HG03280 (cell line): ENCODE measurements at regions not wholly inside any gene's neighbourhood (a gene's known extent, or its start where the extent isn't known, plus 50 kb on each side); places are given as distances from the start of the nearest gene placed in this dataset.
"Not testable (repeated sequence)": the region's sequence is repeated elsewhere in the genome, so short reads cannot be mapped to it uniquely, and the experiment has no call there.

Source experiments
- ATAC-seq: cut with Tn5 transposase; IDR thresholded peaks from one replicate; pipeline ENCODE4 v1.9.1; 2021; ENCODE audit warnings: mild to moderate bottlenecking, moderate library complexity; ENCODE audit not compliant: unreplicated experiment

DNA sequence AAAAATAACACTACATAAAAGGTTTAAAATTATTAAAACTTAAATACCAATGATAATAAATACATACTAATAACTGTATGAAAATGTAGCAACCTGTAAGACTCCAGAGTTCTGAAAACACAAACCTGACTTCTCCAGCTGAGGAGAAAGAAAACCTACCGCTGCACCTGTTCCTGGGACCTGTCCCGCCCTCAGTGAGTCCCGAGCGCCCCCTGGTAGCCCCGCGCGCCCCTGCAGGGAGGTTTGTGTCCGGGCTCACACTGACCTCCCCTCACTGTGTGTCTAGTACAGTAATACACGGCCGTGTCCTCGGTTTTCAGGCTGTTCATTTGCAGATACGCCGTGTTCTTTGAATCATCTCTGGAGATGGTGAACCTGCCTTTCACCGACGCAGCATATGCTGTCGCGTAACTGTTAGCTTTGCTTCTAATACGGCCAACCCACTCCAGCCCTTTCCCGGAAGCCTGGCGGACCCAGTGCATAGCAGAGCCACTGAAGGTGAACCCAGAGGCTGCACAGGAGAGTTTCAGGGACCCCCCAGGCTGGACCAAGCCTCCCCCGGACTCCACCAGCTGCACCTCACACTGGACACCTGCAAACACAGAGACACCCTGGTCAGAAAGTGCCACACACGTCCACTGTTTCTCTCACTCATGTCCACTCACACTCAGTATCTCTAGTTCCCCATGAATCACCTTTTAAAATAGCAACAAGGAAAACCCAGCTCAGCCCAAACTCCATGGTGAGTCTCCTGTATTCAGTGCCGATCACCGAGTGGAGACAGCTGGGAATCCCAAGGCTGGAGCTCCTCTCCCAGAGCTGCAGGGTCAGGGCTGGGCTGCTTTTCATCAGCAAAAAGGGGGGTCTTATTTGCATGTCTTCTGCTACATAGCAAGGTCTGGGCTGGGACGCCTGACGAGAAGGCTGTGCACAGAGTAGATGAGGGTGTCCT is 1276.3 kb downstream of the TMEM121 start:
- no peak for ATAC-seq

DNA sequence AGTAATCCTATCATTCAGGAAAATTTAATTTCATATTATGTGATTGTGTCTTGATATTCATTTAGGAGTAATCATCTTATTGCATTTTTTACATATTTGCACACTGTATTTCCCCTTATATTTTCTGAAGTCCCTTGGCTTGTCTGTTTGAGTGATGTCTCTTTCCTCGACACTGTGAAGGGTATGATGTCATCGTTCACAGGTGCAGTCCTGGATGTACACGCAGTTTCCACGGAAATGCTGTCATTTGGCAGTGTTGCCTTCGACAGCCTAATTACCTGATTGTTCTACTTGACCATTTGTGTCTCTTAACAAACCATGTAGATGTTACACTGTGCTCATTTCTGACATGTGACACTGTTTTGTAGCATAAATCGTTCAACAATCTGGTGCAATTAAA is 1277.0 kb downstream of the TMEM121 start:
- ATAC-seq = no peak

DNA sequence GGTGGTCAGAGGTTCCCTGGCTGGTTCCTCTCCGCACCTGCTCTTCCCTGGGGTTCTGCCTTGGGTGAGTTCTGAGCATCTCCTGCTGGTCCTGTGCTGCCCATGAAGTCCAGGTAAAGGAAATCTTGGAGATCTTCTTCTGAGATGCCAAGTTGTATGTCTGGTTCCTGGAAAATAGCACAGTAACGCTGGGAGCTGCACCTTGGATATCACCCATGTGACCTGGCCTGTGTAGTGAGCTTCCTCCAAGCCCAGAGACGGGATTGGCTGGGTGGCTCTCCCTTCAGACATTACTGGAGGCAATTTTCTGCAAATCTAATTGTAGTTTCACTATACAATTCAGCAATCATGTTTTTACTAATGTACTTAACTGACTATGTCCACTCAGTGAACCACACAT is 1281.1 kb downstream of the TMEM121 start:
- ATAC-seq = no peak

DNA sequence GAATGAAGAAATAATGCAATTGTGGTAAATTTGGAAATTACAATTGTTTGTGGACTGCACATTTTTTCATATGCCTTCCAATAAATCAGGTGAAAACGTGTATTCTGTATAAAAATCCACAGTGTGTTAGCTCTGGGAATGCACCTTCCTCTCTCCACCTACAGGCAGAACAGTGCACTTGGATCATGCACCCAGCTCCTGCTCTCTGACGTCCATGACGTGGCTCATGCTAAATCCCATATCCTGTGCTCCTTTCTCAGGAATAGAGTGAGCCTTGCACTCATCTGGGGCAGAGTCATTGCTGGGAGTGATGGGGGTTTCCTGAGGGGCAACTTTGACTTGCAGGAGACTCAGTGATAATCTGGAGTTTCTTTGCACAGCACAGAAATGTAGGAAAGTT is 1282.1 kb downstream of the TMEM121 start:
- no peak for ATAC-seq

DNA sequence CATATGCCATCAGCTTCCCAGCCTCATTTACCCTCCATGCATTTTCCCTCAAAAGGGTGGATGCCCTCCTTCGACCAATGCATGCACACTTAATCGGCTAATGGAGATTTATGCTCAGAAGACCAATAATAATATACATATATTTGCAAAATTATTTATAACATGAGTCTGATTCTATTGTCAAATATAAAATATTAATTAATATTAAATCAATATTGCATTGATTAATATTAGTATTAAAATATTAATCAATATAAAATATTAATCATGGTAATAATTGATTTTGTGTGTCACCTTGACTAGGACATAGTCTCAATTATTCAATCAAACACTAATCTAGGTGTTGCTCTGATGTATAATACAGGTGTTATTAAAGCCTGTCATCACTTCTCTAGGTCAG is 1282.5 kb downstream of the TMEM121 start:
- no peak for ATAC-seq

DNA sequence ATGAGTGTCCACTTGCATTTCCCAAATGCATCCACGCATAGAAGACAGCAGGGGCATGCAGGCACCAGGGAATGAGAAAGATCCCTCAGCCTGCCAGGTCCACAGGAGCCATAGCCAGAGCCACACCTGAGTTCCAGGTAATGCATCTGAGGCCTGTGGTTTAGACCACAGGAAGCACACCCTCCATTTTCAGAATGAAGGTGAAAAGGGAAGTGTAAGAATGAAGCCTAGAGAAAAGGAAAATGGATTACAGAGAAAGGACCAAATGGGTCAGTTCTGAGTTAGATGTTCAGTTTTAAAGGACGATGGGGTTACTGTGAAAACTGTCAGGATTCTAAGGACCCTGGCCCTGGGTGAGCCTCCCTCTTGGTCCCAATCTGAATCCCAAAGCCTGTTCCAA is 1283.2 kb downstream of the TMEM121 start:
- no peak for ATAC-seq

DNA sequence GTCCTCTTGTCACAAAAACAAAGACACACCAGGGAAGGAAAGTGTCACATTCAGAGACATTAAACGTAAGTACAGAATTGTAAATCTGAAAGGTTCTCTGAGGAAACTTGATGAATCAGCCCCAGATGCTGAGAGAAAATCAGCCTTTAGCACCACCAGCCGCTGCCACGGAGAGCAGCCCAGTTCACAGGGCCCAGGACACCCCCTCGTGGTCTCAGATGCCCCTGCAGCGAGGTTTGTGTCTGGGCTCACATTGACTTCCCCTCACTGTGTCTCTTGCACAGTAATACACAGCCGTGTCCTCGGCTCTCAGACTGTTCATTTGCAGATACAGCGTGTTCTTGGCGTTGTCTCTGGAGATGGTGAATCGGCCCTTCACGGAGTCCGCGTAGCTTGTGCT is 1283.8 kb downstream of the TMEM121 start:
- ATAC-seq = not testable (repeated sequence)

DNA sequence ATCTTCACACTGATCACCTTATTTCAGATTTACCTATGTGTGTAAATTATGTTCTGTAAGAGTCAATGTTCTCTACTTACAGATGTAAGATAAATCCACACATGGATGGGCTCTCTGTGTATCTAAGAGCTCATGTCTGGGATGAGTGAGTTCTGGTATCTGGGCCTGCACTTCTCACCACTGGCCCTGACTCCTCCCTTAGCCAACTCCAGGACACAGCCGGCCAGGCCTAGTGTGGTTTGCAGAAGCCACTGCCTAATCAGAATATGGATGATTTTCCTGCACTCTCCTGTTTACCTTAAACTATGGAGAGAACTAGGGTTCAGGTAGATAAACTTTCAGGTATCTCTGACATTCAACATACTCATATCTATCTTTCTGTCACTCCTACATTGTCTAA is 1284.8 kb downstream of the TMEM121 start:
- no peak for ATAC-seq

DNA sequence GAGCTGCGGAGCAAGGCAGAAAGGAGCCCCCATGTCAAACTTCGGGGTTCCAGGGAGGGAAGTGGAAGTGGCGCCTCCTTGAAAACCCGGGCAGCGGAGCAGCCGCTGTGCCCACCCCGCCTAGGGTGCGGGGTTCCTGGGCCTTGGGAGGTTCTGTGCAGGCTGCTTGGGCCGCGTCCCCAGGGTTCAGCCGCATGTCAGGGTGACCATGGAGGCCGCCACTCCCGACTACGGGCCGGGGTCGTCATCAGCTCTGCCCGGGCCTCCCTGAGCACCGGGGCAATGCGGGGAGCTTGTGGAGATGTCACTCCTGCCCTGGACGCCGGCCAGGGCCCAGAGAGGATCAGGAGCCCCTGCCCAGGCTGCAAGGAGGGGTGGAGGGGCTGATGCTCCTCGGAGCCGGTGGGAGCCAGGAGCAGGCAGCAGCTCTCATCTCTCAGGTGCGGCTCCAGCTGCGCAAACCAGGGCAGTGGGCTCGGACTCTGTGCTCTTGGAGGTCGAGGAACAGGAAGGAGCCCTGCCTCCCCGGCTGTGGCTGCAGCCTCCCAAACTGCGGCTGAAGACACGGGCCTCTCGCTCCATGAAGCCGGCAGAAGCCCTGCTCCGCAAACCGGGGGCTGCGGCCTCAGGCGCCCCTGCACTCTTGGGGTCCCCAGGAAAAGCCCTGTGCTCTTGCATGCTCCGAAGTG is 1286.5 kb downstream of the TMEM121 start:
- no peak for ATAC-seq

DNA sequence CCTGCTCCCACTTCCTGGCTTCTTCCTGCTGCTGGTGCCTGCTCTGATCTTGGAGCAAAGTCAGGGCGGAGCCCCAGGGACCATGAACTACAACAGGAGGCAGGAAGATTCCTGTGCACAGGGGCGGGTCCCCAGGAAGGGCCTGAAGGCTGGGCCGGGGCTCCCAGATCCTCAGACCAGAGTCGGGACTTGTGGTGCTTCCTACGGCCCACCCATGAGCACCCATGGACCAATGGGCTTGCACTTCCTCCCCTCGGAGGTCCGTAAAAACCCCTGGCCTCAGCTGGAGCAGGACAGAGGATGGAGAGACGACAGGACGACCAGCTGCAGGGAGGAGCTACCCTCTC is 1287.1 kb downstream of the TMEM121 start:
- no peak for ATAC-seq

DNA sequence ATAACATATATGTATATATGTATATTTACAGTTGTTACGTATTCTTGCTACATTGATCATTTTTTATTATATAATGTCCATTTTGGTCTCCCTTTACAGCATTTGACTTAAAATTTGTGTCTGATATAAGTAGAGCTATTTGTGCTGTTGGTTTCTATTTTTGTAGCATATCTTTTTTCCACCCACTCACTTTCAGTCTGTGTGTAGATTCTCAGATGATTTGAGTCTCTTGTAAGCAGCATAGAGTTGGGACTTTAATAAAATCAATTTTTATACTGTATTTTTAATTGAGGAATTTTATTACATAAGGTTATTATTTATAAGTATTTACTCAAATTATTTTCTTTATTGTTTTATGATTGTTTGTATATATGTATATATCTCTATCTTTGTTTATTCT is 1293.7 kb downstream of the TMEM121 start:
- no peak for ATAC-seq

DNA sequence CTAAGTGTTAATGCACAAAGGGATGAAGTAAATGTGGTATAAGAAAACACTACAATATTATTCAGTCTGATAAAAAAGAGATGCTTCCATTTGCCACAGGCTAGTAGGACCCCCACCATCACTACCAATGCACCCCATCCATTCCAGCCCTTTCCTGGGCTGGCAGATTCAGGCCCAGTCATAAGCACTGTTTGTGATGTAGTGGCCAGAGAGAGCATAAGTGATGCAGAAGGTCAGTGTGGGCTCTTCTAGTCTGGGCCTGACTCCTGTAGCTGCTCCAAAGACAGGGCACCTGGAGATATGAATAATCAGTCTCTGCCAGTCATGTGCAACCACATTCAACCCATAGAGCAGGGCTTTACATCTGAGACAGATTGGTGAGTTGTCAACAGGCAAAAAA is 1294.7 kb downstream of the TMEM121 start:
- no peak for ATAC-seq

DNA sequence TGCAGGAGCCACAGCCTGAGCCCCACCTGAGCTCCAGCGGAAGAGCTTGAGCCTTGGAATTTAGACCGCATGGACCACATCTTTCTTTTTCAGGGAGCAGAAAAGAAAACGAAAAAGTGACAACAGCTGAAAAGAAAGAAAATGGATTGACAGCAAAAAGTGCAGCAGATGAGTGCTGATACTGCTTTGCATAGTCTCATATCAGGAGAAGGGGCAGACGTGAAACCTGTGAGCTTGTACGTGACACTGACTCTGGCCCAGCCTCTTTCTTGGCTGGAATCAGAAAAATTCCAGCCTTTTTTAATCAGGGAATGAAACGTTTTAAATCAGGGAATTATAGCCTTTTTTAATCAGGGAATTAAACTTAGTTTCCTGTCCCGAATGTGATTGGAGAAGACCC is 1296.5 kb downstream of the TMEM121 start:
- no peak for ATAC-seq

DNA sequence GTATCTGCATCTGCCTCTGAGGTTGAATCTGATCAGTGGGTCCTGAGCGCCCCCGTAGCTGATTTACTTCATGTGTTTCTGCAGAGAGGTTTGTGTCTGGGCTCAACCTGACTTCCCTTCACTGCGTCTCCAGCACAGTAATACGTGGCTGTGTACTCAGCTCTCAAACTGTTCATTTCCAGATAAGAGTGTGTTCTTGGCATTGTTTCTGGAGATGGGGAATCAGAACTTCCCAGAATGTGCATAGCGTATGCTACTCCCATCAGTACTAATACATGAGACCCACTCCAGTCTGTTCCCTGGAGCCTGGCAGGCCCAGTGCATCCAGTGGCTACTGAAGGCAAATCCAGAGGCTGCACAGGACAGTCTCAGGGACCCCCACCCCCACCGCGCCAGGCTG is 1297.2 kb downstream of the TMEM121 start:
- no peak for ATAC-seq

DNA sequence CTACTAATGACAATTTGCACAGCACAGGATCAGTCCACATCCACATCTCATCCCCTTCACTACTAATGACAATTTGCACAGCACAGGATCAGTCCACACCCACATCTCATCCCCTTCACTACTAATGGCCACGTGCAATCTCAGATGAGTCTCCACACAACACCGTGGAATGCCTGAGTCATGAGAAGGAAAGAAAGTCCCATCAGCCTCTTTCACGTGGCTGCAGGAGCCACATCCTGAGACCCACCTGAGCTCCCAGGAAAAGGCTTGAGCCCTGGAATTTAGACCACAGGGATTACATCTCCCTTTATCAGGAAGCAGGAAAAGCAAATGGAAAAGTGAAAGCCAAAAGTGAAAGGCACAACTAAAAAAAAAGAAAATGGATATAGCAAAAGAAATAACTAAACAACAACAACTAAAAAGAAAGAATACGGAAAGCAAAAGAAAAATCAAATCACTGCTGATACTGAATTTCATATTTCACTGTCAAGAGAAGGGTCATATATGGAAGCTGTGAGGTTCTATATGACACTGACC is 1300.5 kb downstream of the TMEM121 start:
- ATAC-seq = no peak

DNA sequence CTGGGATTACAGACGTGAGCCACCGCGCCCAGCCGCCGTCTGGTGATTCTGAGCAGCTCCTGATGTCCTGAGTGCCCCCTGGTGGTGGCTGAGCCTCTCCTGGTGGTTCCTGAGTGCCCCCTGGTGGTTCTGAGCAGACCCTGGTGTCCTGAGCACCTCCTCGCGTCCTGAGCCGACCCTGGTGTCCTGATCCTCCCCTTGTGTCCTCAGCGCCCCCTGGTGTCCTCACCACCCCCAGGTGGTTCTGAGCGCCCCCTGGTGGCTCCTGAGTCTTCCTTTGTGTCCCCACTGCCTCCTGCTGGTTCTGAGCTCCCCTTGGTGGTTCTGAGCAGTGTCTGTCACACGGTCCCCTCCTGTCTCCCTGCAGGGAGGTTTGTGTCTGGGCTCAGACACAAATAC is 1304.9 kb downstream of the TMEM121 start:
- peak; percentile 76 for ATAC-seq

DNA sequence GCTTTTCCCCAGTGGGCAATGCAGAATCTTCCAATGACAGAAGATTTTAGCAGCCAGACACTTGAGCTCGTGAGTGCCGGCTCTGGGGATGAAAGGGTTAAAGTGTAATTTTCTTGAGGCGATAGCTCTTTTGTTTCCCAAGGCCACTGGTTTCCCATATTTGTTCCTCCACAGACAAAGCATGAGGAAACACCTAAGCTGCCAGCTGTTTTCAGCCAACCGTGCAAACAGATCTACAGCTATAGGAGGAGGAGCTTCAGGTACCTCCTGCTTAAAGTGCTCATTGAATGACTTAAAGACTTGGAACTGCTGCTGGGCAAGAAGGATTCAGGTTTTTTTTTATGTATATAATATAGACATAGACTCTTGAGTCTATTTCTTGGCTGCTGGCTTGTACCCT is 1311.5 kb downstream of the TMEM121 start:
- no peak for ATAC-seq

DNA sequence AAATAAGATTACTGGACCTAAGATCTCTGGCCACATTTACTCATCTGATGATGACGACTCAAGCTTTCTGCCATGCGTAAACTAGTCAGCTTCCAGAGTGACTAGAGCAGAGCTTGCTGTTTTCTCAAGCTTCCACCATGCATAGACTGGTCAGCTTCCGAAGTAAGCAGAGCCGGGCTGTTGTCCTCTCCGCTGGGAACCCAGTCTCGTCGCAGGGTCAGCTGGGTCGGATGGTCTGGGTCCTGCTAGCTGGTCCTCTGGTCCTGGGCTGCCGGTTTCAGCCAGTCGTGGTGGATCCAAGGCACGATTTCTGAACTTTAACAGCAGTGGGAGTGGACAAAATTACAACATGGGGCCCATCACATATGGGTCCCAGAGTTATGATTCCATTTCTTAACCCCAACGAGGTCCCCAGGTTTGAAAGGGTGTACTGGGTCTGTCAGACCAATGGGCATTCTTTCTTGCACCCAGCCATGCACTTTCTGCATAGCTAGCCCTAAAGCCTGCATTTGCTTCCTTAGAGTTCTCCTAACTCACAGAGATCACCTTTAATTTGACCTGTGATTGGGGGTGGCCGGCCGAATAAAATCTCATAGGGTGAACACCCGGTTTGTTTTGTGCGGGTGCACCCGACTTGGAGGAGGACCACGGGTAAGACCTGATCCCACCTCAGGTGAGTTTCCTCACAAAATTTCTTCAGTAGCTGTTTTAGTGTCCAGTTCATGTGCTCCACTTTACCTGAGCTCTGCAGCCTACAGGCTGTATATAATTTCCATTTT is 1312.8 kb downstream of the TMEM121 start:
- no peak for ATAC-seq

DNA sequence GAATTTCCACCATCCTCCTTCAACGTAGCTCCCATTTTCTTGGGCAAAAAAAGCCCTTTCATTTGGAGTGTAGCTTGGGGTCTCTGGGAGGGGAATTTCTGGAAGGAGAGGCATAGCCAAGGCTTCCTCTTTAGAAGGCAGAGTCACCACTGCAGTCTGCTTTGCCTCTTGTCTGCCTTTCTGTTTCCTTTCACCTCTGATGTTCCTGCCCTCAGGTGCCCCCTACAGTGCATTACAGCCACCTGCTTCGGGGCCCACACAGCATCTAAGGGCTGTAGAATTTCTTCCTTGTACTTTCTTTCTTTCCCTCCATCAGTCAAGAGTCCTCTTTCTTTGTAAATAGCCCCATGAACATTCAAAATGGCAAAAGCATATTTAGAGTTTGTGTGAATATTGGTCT is 1313.9 kb downstream of the TMEM121 start:
- ATAC-seq = no peak

DNA sequence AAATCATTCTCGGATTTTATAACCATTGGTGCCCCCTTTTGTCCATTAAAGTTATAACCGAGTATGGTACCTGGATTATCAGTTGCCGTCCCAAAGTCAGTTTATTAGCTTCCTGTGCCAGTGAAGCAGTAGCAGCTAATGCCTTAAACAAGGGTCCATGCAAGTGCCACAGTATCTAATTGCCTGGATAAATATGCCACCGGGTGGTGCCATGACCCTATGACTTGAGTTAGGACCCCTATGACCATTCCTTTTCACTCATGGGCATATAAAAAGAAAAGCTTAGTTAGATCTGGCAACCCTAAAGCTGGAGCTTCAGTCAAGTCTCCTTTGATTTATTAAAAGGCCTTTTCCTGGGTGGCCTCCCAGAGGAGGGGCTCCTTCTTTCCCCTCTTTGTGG is 1314.6 kb downstream of the TMEM121 start:
- no peak for ATAC-seq

DNA sequence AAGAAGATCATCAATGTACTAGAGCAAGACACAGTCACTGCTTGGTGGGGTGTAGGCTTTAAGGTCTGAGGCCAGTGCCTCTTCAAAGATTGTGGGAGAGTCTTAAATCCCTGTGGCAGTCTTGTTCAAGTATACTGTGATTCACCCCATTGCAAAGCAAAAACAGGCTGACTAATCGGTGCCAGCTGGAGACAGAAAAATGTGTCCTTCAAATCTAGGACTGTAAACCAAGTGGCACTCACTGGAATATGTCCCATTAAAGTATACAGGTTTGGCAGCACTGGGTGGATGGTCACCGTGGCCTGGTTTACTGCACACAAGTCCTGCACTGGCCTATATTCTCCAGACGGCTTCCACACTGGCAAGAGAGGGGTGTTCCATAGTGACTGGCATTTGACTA is 1315.3 kb downstream of the TMEM121 start:
- no peak for ATAC-seq
